GM06990 (cell line): ENCODE measurements at regions not wholly inside any gene's neighbourhood (a gene's known extent, or its start where the extent isn't known, plus 50 kb on each side); places are given as distances from the start of the nearest gene placed in this dataset.

ENCODE experiments used
- DNase-seq: peaks from one replicate; pipeline ENCODE4 v3.0.0-alpha.2; 2011; ENCODE audit not compliant: insufficient read length; ENCODE audit errors: extremely low read depth
- H3K27me3 ChIP-seq: replicated peaks from 2 replicates; pipeline ENCODE4 v1.6.0; 2011; ENCODE audit warnings: low read length; ENCODE audit not compliant: control insufficient read depth, insufficient read depth
- H3K36me3 ChIP-seq: 2 replicates; pipeline ENCODE4 v1.5.1; 2011; ENCODE audit warnings: low read length; ENCODE audit not compliant: control insufficient read depth, insufficient read depth
- H3K4me3 ChIP-seq: replicated peaks from 2 replicates; pipeline ENCODE4 v1.5.1; 2011; ENCODE audit warnings: low read depth, mild to moderate bottlenecking, control low read depth, low read length
- CTCF ChIP-seq: IDR thresholded peaks from 2 replicates; pipeline ENCODE4 v1.5.1; 2011; ENCODE audit warnings: low read length, control low read depth, mild to moderate bottlenecking, inconsistent platforms; ENCODE audit not compliant: insufficient read depth, poor library complexity, severe bottlenecking

GRCh38 chr5:68757626-68758212, 336.1 kb upstream of the SLC30A5 start:
- no peak for TF ChIP-seq CTCF
- Histone ChIP-seq H3K4me3 (no peak overlapping the region), H3K36me3 (no peaks in the 10 kb centered on the region), H3K27me3 (no peaks in the 10 kb centered on the region)
- no peak for DNase-seq

GRCh38 chr5:68759593-68759992, 334.2 kb upstream of the SLC30A5 start:
- Histone ChIP-seq H3K36me3 (no peaks in the 10 kb centered on the region), H3K27me3 (no peaks in the 10 kb centered on the region), H3K4me3 (no peak overlapping the region)
- no peak for TF ChIP-seq CTCF
- DNase-seq: no peak

- Histone ChIP-seq H3K4me3 (no peak overlapping the region), H3K36me3 (no peaks in the 10 kb centered on the region), H3K27me3 (no peaks in the 10 kb centered on the region; the same call in 1 of the 2 replicates)
- no peak for DNase-seq
- no peak for TF ChIP-seq CTCF
Observed at GRCh38 chr5:68762201-68762600, 331.6 kb upstream of the SLC30A5 start.

- Histone ChIP-seq H3K36me3 (no peaks in the 10 kb centered on the region), H3K4me3 (no peak overlapping the region), H3K27me3 (no peaks in the 10 kb centered on the region; the same call in 1 of the 2 replicates)
- no peak for DNase-seq
- TF ChIP-seq CTCF: no peak
Observed at GRCh38 chr5:68766952-68767464, 326.8 kb upstream of the SLC30A5 start.

- DNase-seq: no peak
- H3K4me3 ChIP-seq: no peak overlapping the region
- H3K36me3 ChIP-seq: no peaks in the 10 kb centered on the region
- no peak for TF ChIP-seq CTCF
- H3K27me3 ChIP-seq: no peaks in the 10 kb centered on the region; the same call in 1 of the 2 replicates
Observed at GRCh38 chr5:68770551-68770950, 323.3 kb upstream of the SLC30A5 start.
